ENCODE measurements at regions not wholly inside any gene's neighbourhood (a gene's known extent, or its start where the extent isn't known, plus 50 kb on each side); places are given as distances from the start of the nearest gene placed in this dataset.

DNA sequence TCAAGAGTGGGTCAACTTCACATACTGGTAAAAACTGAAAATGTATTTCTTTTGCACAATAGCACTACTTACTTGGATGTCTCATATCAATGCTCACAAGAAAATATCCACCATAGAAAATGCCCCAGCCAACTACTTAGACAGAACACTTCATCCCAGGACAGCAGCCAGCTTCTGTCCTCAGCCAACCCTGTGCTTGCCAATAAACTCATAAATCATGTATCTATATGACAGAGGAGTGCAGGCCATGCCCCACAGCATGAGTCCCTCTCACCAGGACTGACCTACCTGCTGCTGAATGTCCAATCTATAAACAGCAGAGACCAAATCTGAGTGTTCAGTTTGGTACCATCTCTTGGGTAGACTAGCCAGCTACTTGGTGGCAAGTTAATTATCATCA is 179.3 kb downstream of the OMA1 start:
- DNase-seq: no peak

DNA sequence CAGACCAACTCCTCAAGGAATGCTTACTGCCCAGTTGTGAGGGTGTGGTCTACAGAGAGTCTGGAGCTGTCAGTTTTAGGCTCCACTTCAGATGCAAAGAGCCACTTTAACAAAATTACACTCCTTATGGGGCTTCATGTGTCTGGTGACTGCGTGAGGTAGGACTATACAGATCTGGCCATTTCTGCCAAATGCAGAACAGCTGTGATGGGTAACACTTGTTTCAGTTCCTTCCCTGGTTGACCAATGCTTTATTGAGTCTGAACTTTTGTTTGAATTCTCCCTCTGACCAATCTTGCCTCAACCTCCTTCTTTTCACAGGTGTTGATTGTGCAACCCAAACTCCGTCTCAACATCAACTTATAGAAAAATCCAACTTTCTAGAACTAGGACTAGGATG is 181.2 kb downstream of the OMA1 start:
- DNase-seq: no peak

DNA sequence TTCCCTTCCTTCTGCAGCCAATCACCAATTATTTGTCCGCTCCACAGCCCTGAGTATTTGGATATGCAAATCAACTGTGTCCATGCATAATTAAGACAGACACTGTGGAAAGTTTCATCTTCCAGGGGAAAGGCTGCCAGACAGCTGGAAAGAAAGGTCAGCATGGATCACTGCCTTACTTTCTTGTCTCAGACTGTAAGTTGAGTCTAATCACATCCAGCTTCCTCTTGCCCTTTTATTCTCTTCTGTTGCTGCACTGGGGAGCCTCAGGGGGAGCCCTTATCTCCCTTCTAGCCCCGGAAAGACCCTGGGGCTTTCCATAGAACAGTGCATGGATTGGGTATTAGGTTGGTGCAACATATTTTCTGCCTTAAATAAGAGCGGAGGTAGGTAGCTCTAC is 182.9 kb downstream of the OMA1 start:
- DNase-seq: no peak

DNA sequence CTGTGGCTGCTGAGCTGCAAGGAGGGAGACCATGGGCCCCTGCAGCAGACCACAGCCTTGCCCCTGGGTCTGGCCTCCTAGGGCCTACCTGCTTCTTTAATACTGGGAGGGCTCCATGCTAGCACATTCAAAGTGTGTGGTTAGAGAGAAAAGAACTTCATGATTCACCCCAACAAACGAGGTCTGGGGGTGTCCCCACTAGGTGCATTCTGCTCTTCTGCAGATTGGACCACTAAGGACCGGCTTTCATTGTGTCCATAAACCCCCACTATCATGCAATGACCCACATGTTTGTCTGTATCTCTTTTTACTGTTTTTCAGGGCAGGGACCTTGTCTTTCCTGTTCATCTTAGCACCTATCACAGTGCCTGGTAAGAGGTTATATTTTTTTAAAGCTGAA is 185.4 kb downstream of the OMA1 start:
- no peak for DNase-seq

DNA sequence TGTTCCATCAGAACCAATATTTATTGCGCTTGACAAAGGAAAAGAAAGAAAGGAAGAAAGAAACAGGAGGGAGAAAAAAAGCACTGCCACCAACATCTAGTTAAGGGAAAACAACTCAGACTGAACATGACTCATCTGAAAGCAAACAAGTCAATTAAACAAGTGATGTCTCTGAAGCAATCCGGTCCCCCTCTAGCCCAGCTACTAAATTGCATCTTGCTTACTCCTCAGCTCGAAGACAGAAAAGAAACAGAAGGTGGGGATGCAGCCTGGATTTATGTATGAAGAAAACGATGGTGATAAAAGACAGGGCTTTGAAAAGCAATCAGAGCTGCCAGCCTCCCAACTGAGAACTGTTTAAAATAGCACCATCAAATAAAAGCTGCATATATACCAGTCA is 188.2 kb downstream of the OMA1 start:
- DNase-seq: peak; percentile 57

DNA sequence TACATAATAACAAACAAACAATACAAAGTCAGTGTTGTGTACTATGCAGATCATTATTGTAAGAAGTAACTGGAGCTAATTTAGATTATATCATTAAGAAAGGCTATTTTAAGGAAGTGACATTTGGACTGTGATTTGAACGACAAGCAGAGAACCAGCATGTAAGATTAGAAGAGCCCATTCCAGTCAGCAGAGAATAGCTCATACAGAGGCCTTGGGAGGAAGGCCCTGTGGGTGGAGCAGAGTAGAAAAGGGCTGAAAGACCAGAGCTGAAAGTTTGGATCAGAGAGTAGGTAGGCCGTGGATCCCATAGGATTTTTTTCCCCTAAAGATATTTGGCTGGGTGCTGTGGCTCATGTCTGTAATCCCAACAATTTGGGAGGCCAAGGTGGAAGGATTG is 190.1 kb downstream of the OMA1 start:
- DNase-seq: no peak

DNA sequence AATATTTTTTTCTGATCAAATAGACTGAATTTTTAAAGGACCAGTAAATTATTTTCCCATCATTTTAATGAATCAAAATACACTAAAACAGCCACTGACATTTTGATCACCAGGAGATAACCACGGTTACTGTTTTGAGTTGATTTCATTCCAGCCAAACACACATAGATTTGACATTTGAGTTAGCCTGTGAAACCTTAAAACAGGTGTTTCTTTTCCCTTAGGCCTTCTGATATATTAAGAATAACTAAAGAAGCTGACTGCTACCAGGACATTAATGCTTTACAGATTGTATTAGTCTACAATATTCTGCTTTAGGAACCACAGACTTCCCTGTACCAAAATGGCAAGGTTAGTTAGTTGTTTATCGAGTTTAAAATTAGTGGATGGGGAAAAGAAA is 193.4 kb downstream of the OMA1 start:
- DNase-seq: no peak

DNA sequence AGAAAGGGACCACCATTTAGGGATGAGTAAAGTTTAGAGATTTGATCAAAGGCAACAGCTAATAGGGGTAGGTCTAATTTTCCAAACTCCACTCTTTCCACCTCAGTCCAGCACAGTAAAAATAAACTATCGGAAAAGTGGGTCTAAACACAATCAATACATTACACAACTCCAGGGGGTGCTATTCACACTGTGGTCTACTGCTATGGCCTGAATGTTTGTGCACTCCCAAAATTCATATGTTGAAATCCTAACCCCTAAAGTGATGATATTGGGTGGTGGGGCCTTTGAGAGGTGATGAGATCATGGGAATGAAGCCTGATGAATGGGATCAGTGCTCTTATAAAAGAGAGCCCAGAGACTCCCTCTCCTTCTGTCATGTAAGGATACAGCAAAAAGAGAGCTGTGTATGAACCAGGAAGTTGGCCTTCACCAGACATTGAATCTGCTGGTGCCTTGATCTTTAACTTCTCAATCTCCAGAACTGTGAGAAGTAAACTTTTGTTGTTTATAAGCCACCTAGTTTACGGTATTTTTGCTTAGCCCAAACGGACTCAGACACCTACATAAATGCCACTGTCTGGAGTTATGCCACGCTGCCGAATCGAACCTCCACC is 193.9 kb downstream of the OMA1 start:
- DNase-seq: no peak

DNA sequence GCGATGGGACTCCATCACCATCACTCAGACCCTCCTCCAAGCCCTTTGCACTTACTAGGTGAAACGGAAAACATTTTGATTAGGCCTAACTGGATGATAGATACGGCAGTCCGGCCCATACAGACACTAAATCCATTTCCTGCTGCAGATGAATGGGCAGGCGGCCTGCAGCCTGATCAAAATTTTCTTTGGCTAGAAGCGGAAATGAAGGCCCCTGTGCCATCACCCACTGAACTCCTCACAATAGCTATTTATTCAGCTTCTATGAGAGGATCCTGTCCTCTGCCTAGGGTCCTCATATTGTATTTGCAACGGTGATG is 200.5 kb downstream of the OMA1 start:
- no peak for DNase-seq

DNA sequence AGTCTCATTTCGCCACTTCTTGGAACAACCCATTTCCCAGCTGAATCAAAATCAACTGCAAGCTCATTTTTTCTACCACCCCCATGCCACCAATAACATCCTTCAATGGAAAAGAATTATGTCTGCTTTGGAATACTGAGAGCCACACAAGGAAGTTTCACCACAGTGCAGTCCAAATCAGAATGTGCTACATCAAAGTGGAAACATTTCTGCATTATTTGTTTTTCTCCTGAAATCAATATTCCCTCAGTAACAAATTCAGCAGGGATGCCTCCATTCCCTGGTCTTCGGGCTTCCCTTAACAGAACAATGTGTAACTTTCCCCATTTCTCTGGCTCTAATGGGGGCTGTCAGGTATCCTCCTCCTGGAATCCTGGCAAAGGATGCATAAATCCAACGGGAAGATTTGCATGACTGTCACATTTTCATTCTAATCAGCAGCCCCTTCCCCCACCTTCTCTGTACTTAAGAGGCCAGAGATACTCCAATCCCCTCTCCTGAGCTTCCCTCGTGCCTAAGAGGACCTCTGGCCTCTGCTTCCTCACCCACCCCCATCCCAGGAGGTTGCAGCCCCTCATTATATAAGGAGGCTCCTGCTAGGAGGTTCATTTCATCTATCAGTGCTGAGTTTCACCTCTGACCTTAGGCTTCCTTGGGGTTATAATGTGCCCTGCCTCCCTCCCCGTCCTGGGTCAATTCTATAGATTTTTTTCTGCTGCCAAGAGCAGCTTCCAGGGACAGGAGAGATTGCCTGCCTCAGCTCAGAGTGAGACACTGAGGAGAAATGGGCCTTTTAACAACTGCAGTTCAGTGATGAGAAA is 201.1 kb downstream of the OMA1 start:
- DNase-seq: no peak

DNA sequence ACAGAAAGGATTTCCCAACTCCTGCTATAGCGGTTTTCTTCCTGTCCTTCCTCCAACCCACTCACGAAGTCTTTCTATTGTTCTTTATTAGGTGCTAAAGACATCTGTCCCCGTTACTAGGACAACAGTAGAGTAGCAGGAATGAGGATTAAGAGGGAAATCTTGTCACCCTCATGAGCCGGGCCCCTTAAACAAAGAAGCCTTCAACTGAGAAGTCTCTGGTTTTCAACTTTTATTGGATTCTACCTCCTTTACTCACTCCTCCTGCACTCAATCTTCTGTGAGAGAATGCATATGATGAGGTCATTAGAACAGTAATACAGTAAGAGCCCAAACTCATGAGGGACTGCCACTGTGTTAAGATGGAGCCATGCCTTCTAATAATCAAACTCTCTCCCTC is 206.3 kb downstream of the OMA1 start:
- DNase-seq: no peak

DNA sequence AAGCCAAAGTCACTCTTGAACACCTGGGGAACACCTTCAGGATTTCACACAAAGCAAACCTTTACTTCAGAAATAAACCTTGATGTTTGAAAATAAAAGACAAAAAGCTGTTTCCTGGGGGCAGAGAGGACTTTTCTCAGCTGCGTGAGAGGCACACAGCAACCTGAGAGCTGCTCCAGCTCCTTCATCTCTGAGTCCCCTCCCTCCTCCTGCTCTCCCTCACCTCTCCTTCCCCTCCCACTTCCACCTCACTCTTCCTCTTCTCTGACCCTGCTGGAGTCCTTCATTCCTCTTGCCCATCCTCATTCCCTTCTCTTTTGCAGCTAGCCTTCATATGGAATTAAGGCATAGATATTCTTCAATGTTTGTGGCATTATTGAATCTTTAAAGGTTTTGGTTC is 208.4 kb downstream of the OMA1 start:
- no peak for DNase-seq

DNA sequence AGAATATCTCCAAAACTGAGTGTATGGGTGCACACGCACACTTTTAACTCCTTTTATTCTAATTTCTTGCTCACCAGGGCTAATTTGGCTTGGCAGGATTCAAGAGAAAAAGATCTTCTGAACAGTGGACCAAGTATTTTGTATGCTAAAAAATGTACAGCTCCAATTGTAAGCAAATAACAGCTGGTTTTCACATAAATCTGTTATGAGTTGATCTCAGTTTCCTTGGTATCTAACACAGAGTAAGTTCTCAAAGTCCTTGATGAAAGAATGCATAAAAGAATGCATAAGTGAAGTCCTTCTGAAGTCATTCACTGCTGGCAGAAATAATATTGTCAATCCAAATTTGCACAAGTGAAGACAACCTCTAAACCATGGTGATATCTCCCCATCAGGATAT is 213.0 kb downstream of the OMA1 start:
- DNase-seq: no peak

DNA sequence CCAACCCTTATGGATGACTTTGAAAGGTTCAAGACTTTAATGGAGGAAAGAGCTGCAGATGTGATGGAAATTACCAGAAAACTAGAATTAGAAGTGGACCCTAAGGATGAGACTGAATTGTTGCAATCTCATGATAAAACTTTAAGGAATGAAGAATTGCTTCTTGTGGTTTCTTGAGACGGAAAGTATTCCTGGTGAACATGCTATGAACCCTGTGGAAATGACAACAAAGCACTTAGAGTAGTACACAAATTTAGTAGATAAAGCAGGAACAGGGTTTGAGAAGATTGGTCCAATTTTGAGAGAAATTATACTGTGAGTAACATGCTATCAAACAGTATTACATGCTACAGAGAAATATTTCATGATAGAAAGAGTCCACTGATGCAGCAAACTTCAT is 215.4 kb downstream of the OMA1 start:
- no peak for DNase-seq

DNA sequence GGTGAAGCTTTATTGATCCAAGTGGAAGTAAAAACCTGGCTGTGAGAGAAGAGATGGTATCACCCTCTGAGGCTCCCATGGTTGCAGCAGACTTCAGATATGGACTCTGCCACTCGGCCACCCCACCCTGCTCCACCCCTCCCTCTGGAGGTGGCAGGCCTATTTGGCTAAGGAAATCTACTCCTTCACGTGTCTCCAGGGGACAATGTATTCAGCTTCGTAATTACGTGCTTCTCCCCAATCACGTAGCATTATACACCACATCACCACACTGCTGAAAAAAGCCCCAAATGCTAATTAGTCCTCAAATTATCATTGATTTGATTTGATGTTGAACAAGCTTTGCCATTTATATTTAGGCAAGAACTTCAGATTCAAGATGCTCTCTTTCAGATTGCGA is 220.7 kb downstream of the OMA1 start:
- peak; percentile 8 for DNase-seq

DNA sequence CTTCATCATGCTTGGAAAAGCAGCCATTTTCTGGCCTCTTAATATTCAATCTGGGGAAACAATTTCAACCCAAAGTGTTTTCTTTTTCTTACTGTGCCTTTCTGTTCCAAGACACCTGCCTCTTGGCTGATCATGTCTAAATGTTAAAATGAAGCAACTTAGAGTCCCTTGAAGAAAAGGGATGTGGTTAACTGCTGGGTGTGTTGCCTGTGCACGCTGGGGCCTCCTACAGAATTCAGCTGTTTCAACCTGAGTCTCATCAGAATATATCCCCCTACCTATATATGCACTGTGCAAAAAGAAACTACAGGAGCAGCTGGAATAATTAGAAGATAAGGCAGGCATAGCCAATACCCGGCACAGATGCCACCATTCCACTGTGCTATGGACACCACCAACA is 222.0 kb downstream of the OMA1 start:
- DNase-seq: no peak

DNA sequence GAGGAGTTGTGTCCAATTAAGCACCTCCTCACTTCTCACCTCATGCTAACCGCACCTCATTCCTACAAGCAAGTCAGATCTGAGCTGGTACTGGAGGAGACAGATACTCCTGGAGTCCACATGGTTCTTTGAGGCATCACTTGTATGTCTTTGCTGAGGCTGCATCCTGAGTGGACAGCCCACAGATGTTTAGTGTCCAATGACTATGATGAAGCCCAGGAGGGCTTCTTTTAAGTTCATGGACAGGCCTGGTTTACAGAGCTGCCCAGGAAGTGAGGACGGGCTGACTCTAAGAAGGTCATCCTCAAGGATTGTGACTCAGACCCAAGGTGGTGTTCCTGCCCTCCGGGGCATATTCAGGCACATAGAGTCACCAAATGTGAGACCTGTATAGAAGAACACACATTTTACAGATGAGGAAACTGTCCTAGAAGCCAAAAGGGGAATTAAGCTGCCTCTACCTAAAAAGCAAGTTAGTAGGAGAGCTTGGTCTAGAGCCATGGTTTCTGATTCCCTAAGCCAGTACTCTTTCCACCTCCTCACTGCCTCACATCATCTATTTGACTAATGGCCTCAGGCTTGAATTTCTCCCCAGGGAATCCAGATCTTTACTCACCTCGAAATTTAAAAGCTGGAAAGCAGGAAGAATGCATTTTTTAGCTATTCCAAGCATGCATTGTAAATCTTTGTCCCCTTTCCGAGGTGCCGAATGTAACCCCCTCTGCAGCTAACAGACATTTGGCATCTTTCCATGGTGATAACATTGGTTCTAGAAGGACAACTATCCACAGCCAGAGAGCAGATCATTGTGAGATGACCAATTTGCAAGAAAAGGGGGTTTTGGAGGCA is 228.1 kb downstream of the OMA1 start:
- DNase-seq: no peak

DNA sequence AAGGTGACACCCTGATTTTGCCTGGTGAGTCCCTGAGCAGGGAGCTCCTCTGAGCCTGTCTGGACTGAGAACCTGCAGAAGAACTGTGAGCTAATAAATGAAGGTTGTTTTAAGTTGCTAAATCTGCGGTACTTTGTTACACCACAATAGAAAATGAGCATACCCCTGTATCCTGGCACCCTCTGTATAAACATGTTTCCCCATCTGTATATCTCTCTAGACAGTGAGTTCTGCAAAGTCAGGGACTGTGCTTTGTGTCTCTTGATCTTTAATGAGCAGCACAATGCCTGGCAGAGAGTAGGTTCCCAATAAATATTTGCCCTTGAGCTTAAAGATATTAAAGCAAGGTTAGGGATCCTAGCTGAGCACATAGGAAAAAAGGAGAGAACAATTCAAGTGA is 228.8 kb downstream of the OMA1 start:
- DNase-seq: no peak

DNA sequence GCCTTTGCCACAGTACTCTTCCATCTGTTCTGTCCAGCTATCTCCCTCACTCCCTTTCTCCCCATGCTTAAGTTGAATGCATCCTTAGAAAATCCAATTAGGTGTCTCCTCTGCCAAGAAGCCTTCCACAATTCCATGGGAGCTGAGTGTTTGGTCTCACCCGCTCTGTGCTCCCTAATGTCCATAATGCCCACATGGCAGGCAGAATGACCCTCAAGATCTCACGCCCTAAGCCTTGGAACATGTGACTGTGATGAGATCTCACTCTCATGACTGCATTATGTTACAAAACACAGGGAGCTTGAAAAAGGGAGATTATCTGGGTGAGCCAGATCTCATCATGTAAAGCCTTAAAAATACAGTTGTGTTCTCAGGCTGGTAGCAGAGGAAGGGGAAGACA is 229.4 kb downstream of the OMA1 start:
- DNase-seq: no peak

DNA sequence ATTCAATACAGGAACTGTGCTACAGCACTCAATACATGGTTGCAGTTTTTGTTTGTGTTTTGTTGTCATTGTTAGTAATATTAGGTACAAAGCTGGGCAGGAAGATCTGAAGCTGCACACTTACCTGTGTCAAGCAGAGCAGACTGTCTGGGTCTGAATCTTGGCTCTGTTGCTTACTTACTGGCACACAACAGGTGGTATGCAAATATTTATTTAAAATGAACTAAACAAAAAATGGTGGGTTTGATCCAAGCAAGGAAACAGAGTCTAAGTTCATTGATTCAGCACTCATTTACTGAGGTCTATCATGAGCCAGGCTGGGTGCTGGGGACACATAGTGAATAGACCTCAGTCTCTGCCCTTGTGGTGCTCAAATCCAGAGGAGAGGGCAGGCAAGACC is 230.4 kb downstream of the OMA1 start:
- no peak for DNase-seq

DNA sequence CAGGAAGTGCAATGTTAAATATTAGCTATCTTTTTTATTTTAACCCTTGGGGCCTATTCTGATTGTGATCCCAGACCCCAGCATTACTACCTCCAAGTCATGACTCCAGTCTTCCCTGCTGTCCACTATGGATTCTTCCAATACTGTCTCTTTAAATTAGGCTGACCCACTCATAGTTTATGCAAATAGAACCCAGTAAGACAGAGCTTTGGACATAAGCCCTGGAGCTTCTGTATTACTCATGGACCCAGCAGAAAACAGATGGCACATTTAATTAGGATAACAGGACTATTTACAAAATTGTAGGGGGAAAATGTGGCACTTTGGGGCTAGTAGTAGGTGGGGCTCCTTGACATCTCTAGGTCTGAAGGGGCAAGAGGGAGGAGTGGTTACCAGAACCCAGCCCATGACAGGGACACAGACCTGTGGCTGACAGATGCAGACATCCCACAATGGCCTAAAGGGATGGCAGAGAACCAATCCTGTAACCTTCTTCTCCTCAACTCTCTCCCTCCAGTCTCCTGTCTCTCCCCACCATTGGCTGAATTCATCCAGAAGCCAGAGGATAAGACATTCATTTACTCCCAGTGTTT is 233.5 kb downstream of the OMA1 start:
- DNase-seq: no peak

DNA sequence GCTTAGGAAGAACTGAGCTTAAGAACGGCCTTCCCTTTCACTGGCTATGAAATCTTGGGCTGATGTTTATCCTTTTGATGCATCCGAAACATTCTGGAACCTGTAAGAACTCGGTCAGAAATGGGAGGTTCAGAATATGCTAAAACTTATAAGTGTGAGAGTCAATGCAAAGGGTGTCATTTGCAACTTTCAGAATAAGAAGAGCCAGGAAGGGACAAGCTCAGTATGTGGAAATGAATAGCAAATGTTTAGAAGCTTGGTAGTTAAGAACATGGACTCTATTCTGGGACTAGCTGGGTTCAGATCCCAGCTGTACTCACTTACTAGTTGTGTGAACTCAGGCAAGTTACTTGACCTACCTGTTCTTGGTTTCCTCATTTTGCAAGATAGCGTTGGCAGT is 234.1 kb downstream of the OMA1 start:
- DNase-seq: no peak

DNA sequence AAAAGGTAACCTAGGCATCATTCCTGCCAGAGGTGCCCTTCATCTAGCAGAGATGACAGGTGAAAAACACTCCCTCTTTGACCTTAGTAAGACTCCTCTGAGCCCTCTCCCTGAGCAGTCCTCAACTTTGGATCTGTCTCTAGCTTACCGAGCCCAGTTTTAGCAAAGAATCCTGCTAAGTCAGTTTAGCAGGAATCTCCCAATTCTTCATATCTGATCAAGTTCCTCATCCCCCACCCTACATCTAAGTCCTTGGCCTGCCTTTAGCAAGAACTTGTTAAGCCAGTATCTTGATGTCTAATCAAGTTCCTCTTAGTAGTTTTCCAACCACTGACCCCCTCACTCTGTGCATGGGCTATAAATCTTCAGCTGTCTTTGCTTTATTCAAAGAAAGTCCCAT is 235.6 kb downstream of the OMA1 start:
- DNase-seq: no peak

DNA sequence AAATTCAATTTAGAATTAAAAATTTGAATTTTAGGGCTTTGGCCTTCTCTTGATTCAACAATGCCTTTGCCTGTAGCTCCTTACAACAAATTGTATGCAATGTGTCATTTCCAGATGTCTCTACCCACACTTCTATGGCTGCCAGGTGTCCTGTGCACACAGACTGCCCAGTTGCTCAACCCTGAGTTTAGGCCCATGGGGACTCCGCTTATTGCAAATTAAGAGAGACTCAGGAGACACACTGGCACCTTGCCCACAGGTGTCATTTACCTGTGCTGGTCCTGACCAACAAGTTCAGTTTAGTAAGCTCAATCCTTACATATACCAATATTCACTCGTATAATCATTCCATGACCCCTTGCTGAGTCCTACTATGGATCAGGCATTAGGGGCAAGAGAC is 236.1 kb downstream of the OMA1 start:
- DNase-seq: no peak
